ENCODE measurements at regions not wholly inside any gene's neighbourhood (a gene's known extent, or its start where the extent isn't known, plus 50 kb on each side); places are given as distances from the start of the nearest gene placed in this dataset.

DNA sequence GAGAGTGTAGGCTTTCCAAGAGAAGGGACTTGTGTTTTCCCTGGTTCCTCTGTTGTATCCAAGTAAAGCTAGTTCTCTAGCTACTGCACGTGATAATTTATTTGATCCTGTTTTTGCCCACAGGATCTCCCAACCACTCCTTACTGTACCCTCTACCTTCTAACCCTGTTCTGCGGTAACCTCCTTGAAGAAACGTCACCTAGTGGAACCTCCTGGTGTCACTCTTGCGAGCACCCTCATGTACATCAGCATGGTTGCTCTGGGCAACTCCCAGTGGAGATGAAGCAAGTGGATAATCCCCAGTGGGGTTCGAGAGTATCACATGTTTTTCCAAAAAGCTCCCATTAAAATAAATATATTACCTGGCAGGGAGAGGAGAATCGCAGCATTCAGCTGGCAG lies 108.9 kb upstream of the CLMP start:
- DNase-seq (ENCODE audit: low spot score) = no peak

DNA sequence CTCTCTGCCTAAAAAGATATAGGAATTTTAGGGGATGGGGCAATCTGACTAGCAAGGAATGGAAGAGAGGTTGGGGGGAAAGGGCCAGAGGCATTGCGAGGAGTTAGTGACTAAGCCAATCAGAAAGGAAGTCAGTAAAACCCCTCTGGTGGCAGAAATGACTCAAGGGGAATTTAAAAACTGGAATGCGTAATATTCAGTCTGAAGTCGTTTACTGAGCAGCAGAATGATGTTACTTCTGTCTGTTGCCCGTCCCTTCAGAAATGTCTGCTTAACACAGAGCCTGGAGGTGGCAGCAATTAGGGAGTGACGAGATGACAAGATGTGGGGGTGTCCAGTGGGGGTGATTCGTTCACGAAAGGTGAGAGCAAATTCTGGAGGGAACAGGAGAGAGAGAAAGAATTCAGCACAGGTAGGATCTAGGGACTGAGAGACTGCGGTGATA lies 107.7 kb upstream of the CLMP start:
- DNase-seq (ENCODE audit: low spot score) = no peak

GRCh38 chr11:123301696-123302400 lies 106.8 kb upstream of the CLMP start:
- peak; percentile 39 for DNase-seq (ENCODE audit: low spot score)

DNA sequence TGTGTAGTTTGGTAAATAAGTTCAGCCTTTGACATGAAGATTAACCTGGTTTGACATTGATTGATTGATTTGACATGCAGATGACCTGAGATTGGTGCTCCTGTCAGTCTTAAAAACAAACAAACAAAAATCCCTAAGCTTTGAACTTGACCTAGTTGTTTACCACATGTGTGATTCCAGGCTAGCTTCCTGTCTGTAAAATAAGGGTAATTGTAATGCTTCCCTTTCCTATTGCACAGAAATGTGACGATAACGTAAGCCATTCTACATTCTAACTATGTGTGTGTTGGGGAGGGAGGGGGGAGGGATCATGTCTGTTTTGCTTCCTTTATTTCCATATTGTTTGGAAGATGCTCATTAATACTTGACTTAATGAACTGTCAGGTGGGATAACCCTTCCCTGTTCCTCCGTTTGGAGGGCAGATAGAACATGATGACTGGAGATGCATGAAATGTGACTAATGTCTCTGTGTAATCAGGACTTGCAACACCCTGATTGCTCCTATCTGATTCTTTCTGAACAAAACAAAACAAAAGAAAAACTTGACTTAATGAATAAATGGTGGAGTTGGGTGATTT lies 106.1 kb upstream of the CLMP start:
- DNase-seq (ENCODE audit: low spot score) = no peak

- no peak for DNase-seq (ENCODE audit: low spot score)
Measured at GRCh38 chr11:123299721-123300120, 104.7 kb upstream of the CLMP start.

GRCh38 chr11:123298488-123299447 lies 103.7 kb upstream of the CLMP start:
- DNase-seq (ENCODE audit: low spot score) = no peak

GRCh38 chr11:123292647-123293046 lies 97.6 kb upstream of the CLMP start:
- DNase-seq (ENCODE audit: low spot score) = no peak

DNA sequence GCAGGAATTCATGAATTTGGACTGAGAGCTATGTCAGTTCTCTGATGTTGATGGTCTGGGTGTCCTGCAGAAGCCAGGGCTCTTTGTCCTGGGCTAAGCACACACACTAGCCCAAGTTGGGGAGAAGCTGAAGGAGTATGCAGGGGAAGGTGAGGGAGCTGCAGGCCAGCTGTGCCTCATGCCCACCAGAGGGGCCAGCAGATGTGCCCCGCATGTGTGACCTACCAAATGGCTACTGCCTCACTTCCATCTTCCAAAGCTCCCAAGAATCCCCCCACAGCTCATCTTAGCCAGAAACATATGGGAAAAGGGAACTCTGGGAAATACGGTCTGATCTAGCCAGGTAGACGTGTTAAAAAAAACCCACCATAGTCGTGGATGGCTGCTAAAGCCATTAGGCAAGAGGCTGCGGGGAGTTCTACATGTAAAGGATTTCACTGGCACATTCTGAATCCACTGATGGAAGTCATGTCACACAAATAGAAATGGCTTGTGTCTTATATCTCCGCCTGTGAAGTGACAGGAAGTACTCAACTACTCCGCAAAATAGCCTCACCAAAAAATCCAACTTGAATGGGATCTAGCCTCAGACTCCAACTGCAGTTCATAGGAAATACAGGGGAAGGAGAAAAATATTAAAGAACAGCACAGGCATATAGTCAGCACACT lies 96.3 kb upstream of the CLMP start:
- DNase-seq (ENCODE audit: low spot score) = no peak

- DNase-seq (ENCODE audit: low spot score) = no peak
Measured at GRCh38 chr11:123286761-123287160, 91.7 kb upstream of the CLMP start.

DNA sequence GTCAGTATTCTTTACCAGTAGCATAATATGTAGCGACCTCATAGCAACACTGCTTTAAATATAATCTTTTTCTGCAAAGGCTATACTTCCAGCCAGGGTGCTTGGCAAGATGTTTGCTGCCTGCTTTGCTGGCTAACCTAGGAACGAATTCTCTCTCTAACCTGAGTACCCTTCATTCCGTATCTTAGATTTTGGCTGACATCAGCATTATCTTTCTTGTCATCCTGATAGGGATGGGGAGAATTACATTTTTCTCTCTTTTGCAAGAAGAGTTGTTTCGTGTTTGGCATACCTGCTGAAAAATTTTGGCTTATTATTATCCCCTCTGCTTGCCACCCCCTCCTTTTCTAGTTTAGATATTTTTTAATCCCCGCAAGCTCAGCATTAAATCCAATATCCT lies 91.2 kb upstream of the CLMP start:
- no peak for DNase-seq (ENCODE audit: low spot score)

GRCh38 chr11:123284454-123284853 lies 89.4 kb upstream of the CLMP start:
- no peak for DNase-seq (ENCODE audit: low spot score)

DNA sequence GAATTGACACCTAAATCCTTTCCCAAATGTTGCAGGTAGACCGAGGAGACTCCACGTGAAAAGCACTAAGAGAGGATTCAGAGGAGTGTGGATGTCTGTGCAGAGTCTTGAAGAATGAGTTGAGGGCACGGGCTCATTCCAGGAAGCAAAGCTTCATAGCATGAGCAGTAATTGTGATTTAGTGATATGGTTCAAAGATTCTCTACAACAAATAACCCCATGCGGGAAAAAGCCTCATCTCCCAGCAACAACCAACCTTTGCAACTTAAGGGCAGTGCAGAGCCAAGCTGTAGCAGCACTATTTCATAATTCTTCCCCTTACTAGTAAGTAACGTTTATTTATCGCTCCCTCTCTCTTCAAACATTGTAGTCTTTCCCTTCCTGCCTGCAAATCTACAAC lies 87.5 kb upstream of the CLMP start:
- no peak for DNase-seq (ENCODE audit: low spot score)

- DNase-seq (ENCODE audit: low spot score) = no peak
Measured at GRCh38 chr11:123273616-123274015, 78.6 kb upstream of the CLMP start.

GRCh38 chr11:123272565-123272964 lies 77.5 kb upstream of the CLMP start:
- no peak for DNase-seq (ENCODE audit: low spot score)

DNA sequence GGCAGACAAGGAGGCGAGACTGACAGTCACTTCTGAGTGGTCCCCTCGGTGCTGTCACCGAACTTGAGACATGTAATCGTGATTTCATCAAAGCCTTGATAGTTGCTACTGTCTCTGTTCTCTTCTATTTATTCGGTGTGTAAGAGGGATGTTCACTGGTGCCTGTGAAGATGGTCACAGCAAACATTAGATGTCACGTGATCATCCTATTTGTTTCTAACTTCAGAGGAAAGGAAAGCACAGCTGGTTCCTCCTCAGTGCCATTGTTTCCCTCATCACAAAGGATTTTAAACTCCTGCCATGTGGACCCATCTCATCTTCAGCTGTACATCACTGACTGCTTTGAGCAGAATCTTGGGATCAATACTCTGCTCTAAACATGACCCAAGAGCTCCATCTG lies 73.1 kb upstream of the CLMP start:
- no peak for DNase-seq (ENCODE audit: low spot score)

DNA sequence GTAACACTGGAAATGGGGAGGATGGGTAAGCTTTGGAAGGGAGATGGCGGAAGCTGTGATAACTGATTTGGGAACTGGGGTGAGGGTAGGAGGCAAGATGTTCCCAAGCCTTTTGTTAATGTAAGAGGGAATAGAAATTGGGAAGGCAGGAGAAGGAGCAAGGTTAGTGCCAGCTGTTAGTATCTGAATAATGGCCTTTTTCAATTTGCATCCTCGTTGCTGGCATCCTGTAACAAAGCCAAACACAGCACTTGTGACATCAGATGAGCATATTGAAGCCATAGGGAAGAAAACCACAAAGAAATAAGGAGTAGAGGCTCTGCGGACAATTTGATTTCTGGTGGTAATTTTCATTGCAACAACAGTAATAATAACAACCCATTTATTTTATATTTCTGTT lies 70.9 kb upstream of the CLMP start:
- no peak for DNase-seq (ENCODE audit: low spot score)

- DNase-seq (ENCODE audit: low spot score) = no peak
Measured at GRCh38 chr11:123264431-123264780, 69.4 kb upstream of the CLMP start.

- DNase-seq (ENCODE audit: low spot score) = peak; percentile 76
Measured at GRCh38 chr11:123261345-123262106, 66.5 kb upstream of the CLMP start.

GRCh38 chr11:123260511-123261211 lies 65.6 kb upstream of the CLMP start:
- no peak for DNase-seq (ENCODE audit: low spot score)

DNA sequence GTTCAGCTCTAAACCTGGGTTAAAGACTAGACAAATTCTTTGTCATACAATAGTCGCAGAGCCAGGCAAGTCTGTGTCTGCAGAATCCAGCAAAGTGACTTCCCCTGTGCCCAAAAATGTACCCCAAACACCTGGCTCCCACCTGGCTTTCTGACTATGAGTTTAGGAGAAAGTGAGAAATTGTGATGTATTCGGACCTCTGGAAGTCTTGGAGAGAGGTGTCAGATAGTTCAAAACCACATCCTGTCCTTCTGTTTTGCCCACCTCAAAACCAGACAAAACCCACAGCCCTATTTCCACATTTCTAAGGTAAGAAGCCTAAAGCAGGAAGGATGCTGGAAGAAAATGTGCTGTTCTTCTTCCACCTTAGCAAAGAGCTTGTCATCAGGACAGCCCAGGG lies 63.8 kb upstream of the CLMP start:
- DNase-seq (ENCODE audit: low spot score) = no peak

GRCh38 chr11:123257370-123257769 lies 62.3 kb upstream of the CLMP start:
- DNase-seq (ENCODE audit: low spot score) = no peak

Measured in mucosa of gallbladder (tissue), 1 donor.